ENCODE measurements at regions not wholly inside any gene's neighbourhood (a gene's known extent, or its start where the extent isn't known, plus 50 kb on each side); places are given as distances from the start of the nearest gene placed in this dataset.

GRCh38 chr17:71527311-71527710 is 593.5 kb upstream of the SOX9 start:
- no peak for TF ChIP-seq POLR2A (IDR thresholded peaks at IDR 0.05; ENCODE audit: low read depth, low read length)
- TF ChIP-seq TAF1 (IDR thresholded peaks at IDR 0.05; ENCODE audit: low read depth, low read length): no peak
